Vagina (tissue), 2 donors: ENCODE measurements at regions not wholly inside any gene's neighbourhood (a gene's known extent, or its start where the extent isn't known, plus 50 kb on each side); places are given as distances from the start of the nearest gene placed in this dataset.

ENCODE experiments used
- CTCF ChIP-seq, 3 experiments: fragments of 450-650 bp in 2 of 3; fragments of 200-600 bp in 1 of 3; sonication (generic) in 1 of 3; IDR thresholded peaks; one replicate each; pipeline ENCODE4 v1.5.1; 2017 to 2019; ENCODE audit warnings: antibody characterized with exemption in 3 of 3, mild to moderate bottlenecking in 2 of 3, moderate library complexity in 2 of 3
- POLR2AphosphoS5 ChIP-seq, 2 donors: sonication (generic); formaldehyde crosslinking; IDR thresholded peaks; one replicate each; pipeline ENCODE4 v1.9.0; 2017; ENCODE audit warnings: antibody characterized with exemption in 2 of 2, mild to moderate bottlenecking in 2 of 2, low read depth in 1 of 2; ENCODE audit not compliant: insufficient read depth in 1 of 2

DNA sequence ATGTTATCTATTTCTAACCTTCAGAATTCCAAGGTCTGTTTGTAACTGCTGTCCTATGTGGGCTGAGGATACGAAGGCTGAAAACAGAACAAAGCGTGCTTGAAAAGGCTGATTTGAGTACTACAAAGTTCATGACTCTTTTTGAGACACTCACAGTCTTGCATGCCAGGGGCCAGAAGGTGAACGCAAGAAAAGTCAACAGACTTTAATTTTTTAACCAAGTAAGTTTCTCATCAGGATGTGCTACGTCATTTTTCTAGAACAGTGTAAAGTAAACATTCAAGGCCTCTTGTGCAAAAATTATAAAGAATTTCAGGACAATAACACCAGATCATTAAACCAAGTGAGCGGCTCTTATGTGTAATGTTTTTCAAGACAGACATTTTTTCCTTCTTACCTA lies 163.5 kb downstream of the COG6 start:
- TF ChIP-seq CTCF (IDR thresholded peaks at IDR 0.05) (no peak), POLR2AphosphoS5 (IDR thresholded peaks at IDR 0.05; ENCODE audit: insufficient read depth in 1 of 2, low read depth in 1 of 2) (no peak)
